Natural killer cell (primary cell): ENCODE measurements at regions not wholly inside any gene's neighbourhood (a gene's known extent, or its start where the extent isn't known, plus 50 kb on each side); places are given as distances from the start of the nearest gene placed in this dataset.

Experiments used
- ATAC-seq, 3 donors: fragments of 150-1000 bp in 2 of 3; fragments of 200-7000 bp in 1 of 3; cut with Tn5 transposase; 1 replicate in 1 of 3; 2 replicates in 2 of 3; pipeline ENCODE4 v1.10.0; 2021; ENCODE audit warnings: mild to moderate bottlenecking in 2 of 3, moderate library complexity in 2 of 3
- DNase-seq, 2 donors: peaks; one replicate each; pipeline versions ENCODE4 v3.0.0 to v3.0.0-alpha.2; 2013 to 2021; ENCODE audit warnings: mixed read lengths in 1 of 2
- H3K27ac ChIP-seq: one replicate; pipeline ENCODE4 v1.5.1; 2013; ENCODE audit warnings: mild to moderate bottlenecking, low read length
- H3K27me3 ChIP-seq: one replicate; pipeline ENCODE4 v1.6.1; 2013; ENCODE audit warnings: low read length; ENCODE audit not compliant: control insufficient read depth, insufficient read depth
- H3K36me3 ChIP-seq: one replicate; pipeline ENCODE4 v1.6.1; 2013; ENCODE audit warnings: low read length; ENCODE audit not compliant: control insufficient read depth, insufficient read depth
- H3K4me1 ChIP-seq: one replicate; pipeline ENCODE4 v1.6.1; 2013; ENCODE audit warnings: low read length; ENCODE audit not compliant: control insufficient read depth, insufficient read depth
- H3K4me3 ChIP-seq: one replicate; pipeline ENCODE4 v1.5.1; 2013; ENCODE audit warnings: low read length
- H3K9me3 ChIP-seq: one replicate; pipeline ENCODE4 v1.6.1; 2013; ENCODE audit warnings: low read length; ENCODE audit not compliant: control insufficient read depth, insufficient read depth
- H3K27ac Mint-ChIP-seq, 2 donors: one replicate each; pipeline ENCODE4 v1.8.0; 2022; ENCODE audit warnings: mild to moderate bottlenecking in 2 of 2, mixed read lengths in 2 of 2, moderate library complexity in 1 of 2
- H3K27me3 Mint-ChIP-seq, 2 donors: one replicate each; pipeline ENCODE4 v1.8.0; 2022; ENCODE audit warnings: low read depth in 2 of 2, mixed read lengths in 2 of 2
- H3K36me3 Mint-ChIP-seq: one replicate; pipeline ENCODE4 v1.8.0; 2022; ENCODE audit warnings: mixed read lengths
- H3K4me1 Mint-ChIP-seq, 2 donors: one replicate each; pipeline ENCODE4 v1.8.0; 2022; ENCODE audit warnings: mixed read lengths in 2 of 2
- H3K4me3 Mint-ChIP-seq: one replicate; pipeline ENCODE4 v1.8.0; 2022; ENCODE audit warnings: mild to moderate bottlenecking, moderate library complexity, mixed read lengths
- H3K9me3 Mint-ChIP-seq, 2 donors: one replicate each; pipeline ENCODE4 v1.8.0; 2022; ENCODE audit warnings: mixed read lengths in 2 of 2
- CTCF ChIP-seq: fragments of 200-600 bp; IDR thresholded peaks from one replicate; pipeline ENCODE4 v1.8.0; 2022; ENCODE audit warnings: antibody characterized with exemption
- whole genome bisulfite sequencing: methylation state at CpG from one replicate; pipeline ENCODE4 v1.1.7; 2013; ENCODE audit warnings: missing lambda C conversion rate; ENCODE audit not compliant: insufficient coverage; 5-methylcytosine and 5-hydroxymethylcytosine counted together
- intact Hi-C: fragments of 100-400 bp; cut with micrococcal nuclease; formaldehyde crosslinking; loops from one replicate; pipeline ENCODE4 v1.14.2; 2022

DNA sequence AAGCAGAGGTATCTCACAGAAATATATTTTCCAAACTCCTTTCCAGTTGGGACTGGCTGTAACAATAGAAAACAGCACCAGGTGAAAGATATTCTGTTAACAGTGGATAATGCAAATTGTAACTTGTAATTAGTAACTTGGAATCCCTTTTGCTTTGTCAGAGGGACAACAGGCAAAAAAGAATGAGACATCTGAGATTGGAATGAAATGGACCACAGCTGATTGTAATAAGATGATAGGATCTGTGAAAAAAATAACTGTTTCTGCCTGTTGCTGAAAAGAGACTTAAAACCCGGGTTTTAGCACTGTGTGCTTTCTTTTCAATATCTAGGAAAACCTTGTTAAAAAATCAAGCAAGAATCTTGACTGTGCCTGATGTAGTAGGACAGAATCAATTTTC lies 655.7 kb downstream of the METTL15 start:
- peaks cover 12% of the 10 kb centered on the region for H3K9me3 ChIP-seq
- H3K4me3 ChIP-seq = no peak overlapping the region
- TF ChIP-seq CTCF = no peak
- H3K27ac ChIP-seq = no peak overlapping the region
- DNase-seq (no peak), ATAC-seq (no peak)
- Mint-ChIP-seq H3K27ac (no peak overlapping the region), H3K4me1 (no peaks in the 10 kb centered on the region), H3K36me3 (no peaks in the 10 kb centered on the region), H3K9me3 (peaks cover 21 to 33% of the 10 kb centered on the region in 2 donors), H3K27me3 (no peaks in the 10 kb centered on the region), H3K4me3 (no peak overlapping the region)
- intact Hi-C loops = no loop called here
- no peaks in the 10 kb centered on the region for H3K4me1 ChIP-seq
- WGBS = 83% methylated on average over 1 of the region's 1 CpG
- H3K36me3 ChIP-seq = no peaks in the 10 kb centered on the region
- H3K27me3 ChIP-seq = no peaks in the 10 kb centered on the region

DNA sequence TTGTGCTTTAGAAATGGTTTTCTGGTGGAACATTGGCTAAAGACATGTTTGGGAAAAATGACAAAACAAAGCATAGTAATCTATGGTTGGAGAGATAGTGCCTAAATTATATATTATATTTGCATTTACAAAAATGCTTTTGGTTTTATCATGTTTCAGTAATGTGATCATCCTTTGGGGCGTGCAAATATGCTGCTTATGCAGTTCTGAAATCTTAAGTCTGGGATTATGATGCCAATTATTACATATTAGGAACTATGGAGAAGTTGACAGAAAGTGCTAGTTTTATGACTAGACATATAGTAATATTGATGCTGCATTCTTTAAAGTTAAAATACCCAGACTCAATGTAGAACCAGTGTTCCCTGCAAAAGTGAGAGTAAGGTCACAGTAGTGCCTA lies 655.0 kb downstream of the METTL15 start:
- no peaks in the 10 kb centered on the region for H3K36me3 ChIP-seq
- peaks cover 19 to 27% of the 10 kb centered on the region in 2 donors for H3K9me3 Mint-ChIP-seq
- no peaks in the 10 kb centered on the region for H3K27me3 ChIP-seq
- no peaks in the 10 kb centered on the region for H3K27me3 Mint-ChIP-seq
- intact Hi-C loops = no loop called here
- no peak overlapping the region for H3K27ac ChIP-seq
- no peak overlapping the region for H3K4me3 Mint-ChIP-seq
- no peak for DNase-seq
- TF ChIP-seq CTCF = no peak
- H3K4me1 ChIP-seq = no peaks in the 10 kb centered on the region
- no peaks in the 10 kb centered on the region for H3K4me1 Mint-ChIP-seq
- no peaks in the 10 kb centered on the region for H3K36me3 Mint-ChIP-seq
- no peak for ATAC-seq
- WGBS = 75% methylated on average over 1 of the region's 1 CpG
- H3K27ac Mint-ChIP-seq = no peak overlapping the region
- no peak overlapping the region for H3K4me3 ChIP-seq
- peaks cover 12% of the 10 kb centered on the region for H3K9me3 ChIP-seq

DNA sequence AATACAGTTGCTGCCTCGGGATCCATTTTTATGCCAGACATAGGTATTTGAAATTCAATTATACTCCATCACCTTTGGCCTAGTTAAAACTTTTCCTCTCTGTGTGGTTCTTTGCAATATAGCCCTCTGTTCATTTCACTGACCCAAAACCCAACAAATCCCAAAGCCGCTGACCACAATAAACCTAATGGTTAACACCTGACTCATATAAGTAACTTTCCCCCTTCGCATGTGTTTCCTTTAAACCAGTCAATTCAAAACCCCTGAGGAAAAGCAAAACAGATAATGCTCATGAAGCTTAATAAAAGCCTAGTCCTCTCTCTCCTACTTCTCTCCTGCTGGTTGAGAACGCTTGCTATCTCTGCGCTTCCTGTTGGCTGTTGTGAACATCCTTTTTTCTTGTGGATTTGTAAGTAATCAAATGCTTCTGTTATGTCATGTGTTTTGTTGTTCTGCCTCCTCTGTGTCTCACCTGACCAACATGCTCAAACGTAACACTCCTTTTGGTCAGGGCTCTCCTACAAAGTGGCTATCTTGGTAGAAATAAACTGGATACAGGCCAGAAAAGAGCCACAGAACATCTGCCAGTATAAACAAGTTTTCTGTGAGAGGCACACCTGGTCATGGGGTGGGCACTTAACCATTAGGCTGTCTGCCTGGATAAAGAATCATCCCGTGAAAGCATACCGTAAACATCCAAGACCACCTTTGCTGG lies 652.6 kb downstream of the METTL15 start:
- DNase-seq = no peak
- intact Hi-C loops = no loop called here
- no peak overlapping the region for H3K27ac Mint-ChIP-seq
- H3K4me3 ChIP-seq = no peak overlapping the region
- ATAC-seq = no peak
- H3K36me3 ChIP-seq = no peaks in the 10 kb centered on the region
- H3K27ac ChIP-seq = no peak overlapping the region
- no peaks in the 10 kb centered on the region for H3K27me3 ChIP-seq
- no peak overlapping the region for H3K4me3 Mint-ChIP-seq
- no peaks in the 10 kb centered on the region for H3K9me3 ChIP-seq
- no peaks in the 10 kb centered on the region for H3K36me3 Mint-ChIP-seq
- H3K27me3 Mint-ChIP-seq = no peaks in the 10 kb centered on the region
- no peak for TF ChIP-seq CTCF
- no peaks in the 10 kb centered on the region for H3K4me1 ChIP-seq
- no peaks in the 10 kb centered on the region for H3K4me1 Mint-ChIP-seq
- 89% methylated on average over 8 of the region's 8 CpGs for WGBS
- H3K9me3 Mint-ChIP-seq = peaks cover 13 to 21% of the 10 kb centered on the region in 2 donors

DNA sequence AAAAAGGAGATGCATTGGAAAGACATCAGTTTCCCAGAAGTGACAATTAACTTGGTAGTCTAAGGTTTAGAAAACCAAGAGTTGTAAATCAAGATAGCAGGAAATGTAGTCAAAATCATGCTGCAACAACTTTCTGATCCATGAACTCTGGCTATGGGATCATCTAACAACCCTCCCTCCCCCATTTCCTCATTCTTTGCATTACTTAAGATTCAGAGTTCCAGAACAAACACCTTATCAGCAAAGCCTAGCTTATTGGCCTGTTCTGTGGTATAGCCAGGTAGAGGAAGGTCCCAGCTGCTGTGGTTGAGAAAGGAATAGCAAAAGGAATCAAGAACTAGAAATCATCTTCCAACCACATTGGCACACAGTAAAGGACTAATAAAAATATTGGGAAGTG lies 651.1 kb downstream of the METTL15 start:
- no peak overlapping the region for H3K27ac ChIP-seq
- intact Hi-C loops = no loop called here
- no peaks in the 10 kb centered on the region for H3K27me3 Mint-ChIP-seq
- H3K27ac Mint-ChIP-seq = no peak overlapping the region
- no peaks in the 10 kb centered on the region for H3K4me1 ChIP-seq
- no peak for TF ChIP-seq CTCF
- DNase-seq (no peak), ATAC-seq (no peak)
- H3K36me3 Mint-ChIP-seq = peaks cover 2% of the 10 kb centered on the region
- H3K9me3 ChIP-seq = no peaks in the 10 kb centered on the region
- peaks cover 9 to 13% of the 10 kb centered on the region in 2 donors for H3K9me3 Mint-ChIP-seq
- H3K36me3 ChIP-seq = no peaks in the 10 kb centered on the region
- H3K27me3 ChIP-seq = no peaks in the 10 kb centered on the region
- H3K4me1 Mint-ChIP-seq = no peaks in the 10 kb centered on the region
- no peak overlapping the region for H3K4me3 ChIP-seq
- H3K4me3 Mint-ChIP-seq = no peak overlapping the region
